T1000 (cell line): ENCODE measurements at regions not wholly inside any gene's neighbourhood (a gene's known extent, or its start where the extent isn't known, plus 50 kb on each side); places are given as distances from the start of the nearest gene placed in this dataset.
A peak's percentile ranks its signal among the peaks of the same experiment; 100 is the strongest.
"Not testable (repeated sequence)": the region's sequence is repeated elsewhere in the genome, so short reads cannot be mapped to it uniquely, and the experiment has no call there.

Experiments
- DNase-seq: peaks from one replicate; lab custom pipeline; 2025; ENCODE audit warnings: mixed read lengths; lab: John Stamatoyannopoulos, UW

GRCh38 chr5:156199045-156199444, 127.9 kb upstream of the SGCD start:
- DNase-seq: no peak

- no peak for DNase-seq
Observed at GRCh38 chr5:156200938-156201787, 125.8 kb upstream of the SGCD start.

- peak; percentile 8 for DNase-seq
Observed at GRCh38 chr5:156201788-156202403, 125.1 kb upstream of the SGCD start.

- no peak for DNase-seq
Observed at GRCh38 chr5:156208271-156208670, 118.7 kb upstream of the SGCD start.

GRCh38 chr5:156218367-156219158, 108.4 kb upstream of the SGCD start:
- DNase-seq: no peak

- no peak for DNase-seq
Observed at GRCh38 chr5:156219483-156220005, 107.4 kb upstream of the SGCD start.

GRCh38 chr5:156221816-156222215, 105.1 kb upstream of the SGCD start:
- DNase-seq: no peak

- no peak for DNase-seq
Observed at GRCh38 chr5:156223547-156223946, 103.4 kb upstream of the SGCD start.

GRCh38 chr5:156226485-156226884, 100.5 kb upstream of the SGCD start:
- not testable (repeated sequence) for DNase-seq

GRCh38 chr5:156230887-156231286, 96.1 kb upstream of the SGCD start:
- DNase-seq: no peak

GRCh38 chr5:156232251-156232869, 94.6 kb upstream of the SGCD start:
- DNase-seq: no peak

- no peak for DNase-seq
Observed at GRCh38 chr5:156237361-156237760, 89.6 kb upstream of the SGCD start.

GRCh38 chr5:156239800-156240199, 87.2 kb upstream of the SGCD start:
- DNase-seq: no peak

- DNase-seq: no peak
Observed at GRCh38 chr5:156240414-156240813, 86.5 kb upstream of the SGCD start.

GRCh38 chr5:156241266-156241665, 85.7 kb upstream of the SGCD start:
- DNase-seq: no peak

- DNase-seq: no peak
Observed at GRCh38 chr5:156245895-156246294, 81.1 kb upstream of the SGCD start.

GRCh38 chr5:156251076-156251475, 75.9 kb upstream of the SGCD start:
- no peak for DNase-seq

GRCh38 chr5:156253130-156253529, 73.8 kb upstream of the SGCD start:
- no peak for DNase-seq

- DNase-seq: no peak
Observed at GRCh38 chr5:156254196-156254595, 72.8 kb upstream of the SGCD start.

- no peak for DNase-seq
Observed at GRCh38 chr5:156256642-156257041, 70.3 kb upstream of the SGCD start.

GRCh38 chr5:156258934-156259333, 68.0 kb upstream of the SGCD start:
- no peak for DNase-seq

- DNase-seq: no peak
Observed at GRCh38 chr5:156259618-156260017, 67.3 kb upstream of the SGCD start.
